HG02759 (cell line): ENCODE measurements at regions not wholly inside any gene's neighbourhood (a gene's known extent, or its start where the extent isn't known, plus 50 kb on each side); places are given as distances from the start of the nearest gene placed in this dataset.
A peak's percentile ranks its signal among the peaks of the same experiment; 100 is the strongest.

Experiments used
- ATAC-seq: cut with Tn5 transposase; IDR thresholded peaks from one replicate; pipeline ENCODE4 v1.9.1; 2021; ENCODE audit warnings: mild to moderate bottlenecking, moderate library complexity; ENCODE audit not compliant: unreplicated experiment

GRCh38 chr9:19732441-19732951 lies 56.3 kb downstream of the SLC24A2 start:
- ATAC-seq: no peak

GRCh38 chr9:19728101-19728500 lies 60.7 kb downstream of the SLC24A2 start:
- ATAC-seq: no peak

- no peak for ATAC-seq
These were observed 62.9 kb downstream of the SLC24A2 start for GRCh38 chr9:19725970-19726369.

GRCh38 chr9:19720377-19720776 lies 68.5 kb downstream of the SLC24A2 start:
- no peak for ATAC-seq

GRCh38 chr9:19703702-19704101 lies 85.1 kb downstream of the SLC24A2 start:
- no peak for ATAC-seq

- ATAC-seq: no peak
These were observed 86.8 kb downstream of the SLC24A2 start for GRCh38 chr9:19701991-19702390.

GRCh38 chr9:19701274-19701673 lies 87.6 kb downstream of the SLC24A2 start:
- ATAC-seq: no peak

- ATAC-seq: no peak
These were observed 88.1 kb downstream of the SLC24A2 start for GRCh38 chr9:19700699-19701098.

- ATAC-seq: no peak
These were observed 89.1 kb downstream of the SLC24A2 start for GRCh38 chr9:19699756-19700155.

- ATAC-seq: no peak
These were observed 89.9 kb downstream of the SLC24A2 start for GRCh38 chr9:19698960-19699359.

- ATAC-seq: no peak
These were observed 94.2 kb downstream of the SLC24A2 start for GRCh38 chr9:19694601-19695000.

GRCh38 chr9:19690128-19690527 lies 98.7 kb downstream of the SLC24A2 start:
- no peak for ATAC-seq

GRCh38 chr9:19689328-19690101 lies 99.3 kb downstream of the SLC24A2 start:
- no peak for ATAC-seq

- ATAC-seq: no peak
These were observed 105.1 kb downstream of the SLC24A2 start for GRCh38 chr9:19683715-19684114.

- no peak for ATAC-seq
These were observed 106.4 kb downstream of the SLC24A2 start for GRCh38 chr9:19682397-19682796.

GRCh38 chr9:19681846-19682245 lies 107.0 kb downstream of the SLC24A2 start:
- ATAC-seq: no peak

- no peak for ATAC-seq
These were observed 110.9 kb downstream of the SLC24A2 start for GRCh38 chr9:19677924-19678323.

GRCh38 chr9:19675492-19675891 lies 113.3 kb downstream of the SLC24A2 start:
- no peak for ATAC-seq

GRCh38 chr9:19666575-19666974 lies 122.3 kb downstream of the SLC24A2 start:
- ATAC-seq: no peak

GRCh38 chr9:19665146-19665863 lies 123.5 kb downstream of the SLC24A2 start:
- ATAC-seq: peak; percentile 100

- ATAC-seq: no peak
These were observed 125.3 kb downstream of the SLC24A2 start for GRCh38 chr9:19663570-19663969.

GRCh38 chr9:19662213-19662612 lies 126.6 kb downstream of the SLC24A2 start:
- ATAC-seq: no peak
